ENCODE measurements at regions not wholly inside any gene's neighbourhood (a gene's known extent, or its start where the extent isn't known, plus 50 kb on each side); places are given as distances from the start of the nearest gene placed in this dataset.

- no peak for DNase-seq (ENCODE audit: low read depth in 1 of 2, low spot score in 2 of 2)
- no peak overlapping the region for H3K14ac ChIP-seq (ENCODE audit: insufficient read length)
- no peak overlapping the region for H2BK12ac ChIP-seq (ENCODE audit: low read depth, low read length)
- no peak overlapping the region for H3K4me2 ChIP-seq (ENCODE audit: insufficient read depth in 1 of 2, low read depth in 2 of 2, low read length in 2 of 2)
- H2AK5ac ChIP-seq (ENCODE audit: low read depth, low read length) = no peak overlapping the region
- no peak overlapping the region for H2BK15ac ChIP-seq (ENCODE audit: low read length)
- no peaks in the 10 kb centered on the region for H3K79me1 ChIP-seq (ENCODE audit: low read depth, low read length)
- no peak overlapping the region for H3K27ac ChIP-seq (ENCODE audit: low read depth, low read length)
- FAIRE-seq = no peak
- no peak overlapping the region for H3K18ac ChIP-seq (ENCODE audit: extremely low read depth, low read length)
- ChIA-PET POLR2A (ENCODE audit: partially characterized antibody) (no interaction called here), CTCF (ENCODE audit: partially characterized antibody) (no interaction called here)
- no peak overlapping the region for H2BK20ac ChIP-seq (ENCODE audit: low read length)
- no peaks in the 10 kb centered on the region for H3K23me2 ChIP-seq (ENCODE audit: low read depth, low read length)
- H4K5ac ChIP-seq (ENCODE audit: insufficient read length, low read depth, low read length) = no peak overlapping the region
- H3K23ac ChIP-seq (ENCODE audit: insufficient read length) = no peak overlapping the region
- H2AFZ ChIP-seq (ENCODE audit: low read length) = no peak overlapping the region
- 88% methylated on average over 12 of the region's 15 CpGs; no CpG with 5 or more reads in 1 of the 2 experiments for WGBS, 2 experiments (ENCODE audit: extremely low coverage in 1 of 2, insufficient coverage in 1 of 2, insufficient read length in 1 of 2, insufficient replicate concordance in 2 of 2, low coverage in 1 of 2, low lambda C conversion rate in 2 of 2, missing lambda C conversion rate in 1 of 2)
- no peak overlapping the region for H4K91ac ChIP-seq (replicated peaks; ENCODE audit: insufficient read length, low read length)
- H3K79me2 ChIP-seq (ENCODE audit: control insufficient read depth in 1 of 2, insufficient read depth in 2 of 2, low read length in 2 of 2) = no peaks in the 10 kb centered on the region
- no peak overlapping the region for H3K4me3 ChIP-seq (ENCODE audit: extremely low read depth in 1 of 4, insufficient read depth in 2 of 4, low read depth in 3 of 4, low read length in 4 of 4)
- no peak overlapping the region for H3K4ac ChIP-seq (replicated peaks; ENCODE audit: insufficient read length, low read depth, low read length)
- H3K27me3 ChIP-seq (replicated peaks in 1 of 4; ENCODE audit: control insufficient read depth in 3 of 4, extremely low read depth in 1 of 4, insufficient read depth in 3 of 4, low read length in 3 of 4) = no peaks in the 10 kb centered on the region
- H3K36me3 ChIP-seq (ENCODE audit: control insufficient read depth in 2 of 4, insufficient read depth in 4 of 4, low read length in 3 of 4) = no peaks in the 10 kb centered on the region
- peaks cover 0 to 3% (median 0%) of the 10 kb centered on the region in 4 experiments; a peak in 2 of 7 replicates for H3K4me1 ChIP-seq (replicated peaks in 1 of 4; ENCODE audit: control insufficient read depth in 3 of 4, insufficient read depth in 4 of 4, low read length in 3 of 4)
- H4K20me1 ChIP-seq (replicated peaks in 1 of 2; ENCODE audit: control insufficient read depth in 1 of 2, insufficient read depth in 2 of 2, low read length in 2 of 2) = no peaks in the 10 kb centered on the region
- H4K8ac ChIP-seq (ENCODE audit: extremely low read depth, insufficient read depth, low read length) = no peak overlapping the region
- H3K9me3 ChIP-seq (ENCODE audit: insufficient read depth in 2 of 2, low read depth in 1 of 2, low read length in 1 of 2) = peaks cover 0 to 2% of the 10 kb centered on the region in 2 experiments; a peak in 2 of 4 replicates
- no peak overlapping the region for H2BK5ac ChIP-seq (ENCODE audit: low read depth, low read length)
- H3K56ac ChIP-seq (replicated peaks; ENCODE audit: insufficient read length, low read depth, low read length) = no peak overlapping the region
- no peak overlapping the region for H2BK120ac ChIP-seq (replicated peaks; ENCODE audit: low read depth, low read length)
- H3K9ac ChIP-seq (replicated peaks in 1 of 4; ENCODE audit: extremely low read depth in 1 of 4, low read depth in 3 of 4, low read length in 3 of 4) = no peak overlapping the region
- TF ChIP-seq CHD7 (IDR thresholded peaks at IDR 0.05; ENCODE audit: insufficient replicate concordance, low read length) = no peak
These were observed 899.3 kb downstream of the TRIB2 start for GRCh38 chr2:13616059-13616458.

Measured in H1 (cell line).